NCI-H2081 (cell line): ENCODE measurements at regions not wholly inside any gene's neighbourhood (a gene's known extent, or its start where the extent isn't known, plus 50 kb on each side); places are given as distances from the start of the nearest gene placed in this dataset.
"Not testable (repeated sequence)": the region's sequence is repeated elsewhere in the genome, so short reads cannot be mapped to it uniquely, and the experiment has no call there.

Source experiments
- DNase-seq, 2 experiments: peaks; one replicate each; lab custom pipeline; 2025; lab: John Stamatoyannopoulos, UW

GRCh38 chr21:35982717-35983116, 77.6 kb downstream of the SETD4 start:
- no peak for DNase-seq

GRCh38 chr21:35981514-35982070, 78.7 kb downstream of the SETD4 start:
- no peak for DNase-seq

- no peak for DNase-seq
Measured at GRCh38 chr21:35980821-35981220, 79.5 kb downstream of the SETD4 start.

- not testable (repeated sequence) for DNase-seq
Measured at GRCh38 chr21:35977860-35978259, 82.5 kb downstream of the SETD4 start.

- no peak for DNase-seq
Measured at GRCh38 chr21:35976929-35977328, 83.4 kb downstream of the SETD4 start.

- peak in 1 of 2 experiments; percentile 15 for DNase-seq
Measured at GRCh38 chr21:35976481-35976880, 83.8 kb downstream of the SETD4 start.

GRCh38 chr21:35974775-35975174, 85.6 kb downstream of the SETD4 start:
- peak; percentile 85 to 95 for DNase-seq

- no peak for DNase-seq
Measured at GRCh38 chr21:35971824-35972223, 88.5 kb downstream of the SETD4 start.

GRCh38 chr21:35969281-35969680, 91.0 kb downstream of the SETD4 start:
- DNase-seq, result no peak

GRCh38 chr21:35968564-35968963, 91.8 kb downstream of the SETD4 start:
- DNase-seq, result no peak

GRCh38 chr21:35965699-35966098, 94.6 kb downstream of the SETD4 start:
- DNase-seq, result no peak

GRCh38 chr21:35963920-35964451, 96.3 kb downstream of the SETD4 start:
- no peak for DNase-seq

- DNase-seq, result no peak
Measured at GRCh38 chr21:35962917-35963316, 97.4 kb downstream of the SETD4 start.

- DNase-seq, result no peak
Measured at GRCh38 chr21:35954066-35954465, 106.3 kb downstream of the SETD4 start.

- no peak for DNase-seq
Measured at GRCh38 chr21:35953597-35953996, 106.7 kb downstream of the SETD4 start.

- no peak for DNase-seq
Measured at GRCh38 chr21:35952651-35953340, 107.5 kb downstream of the SETD4 start.

- DNase-seq, result no peak
Measured at GRCh38 chr21:35948982-35949381, 111.3 kb downstream of the SETD4 start.

GRCh38 chr21:35945089-35945671, 115.1 kb downstream of the SETD4 start:
- DNase-seq, result no peak

- DNase-seq, result peak; percentile 4 to 53
Measured at GRCh38 chr21:35943752-35944151, 116.6 kb downstream of the SETD4 start.

- no peak for DNase-seq
Measured at GRCh38 chr21:35942211-35943144, 117.8 kb downstream of the SETD4 start.

- DNase-seq, result peak; percentile 50 to 74
Measured at GRCh38 chr21:35940074-35940927, 120.0 kb downstream of the SETD4 start.
